Aorta (tissue), 5 donors: ENCODE measurements at regions not wholly inside any gene's neighbourhood (a gene's known extent, or its start where the extent isn't known, plus 50 kb on each side); places are given as distances from the start of the nearest gene placed in this dataset.

Source experiments
- ATAC-seq: fragments of 200-7000 bp; cut with Tn5 transposase; one replicate; pipeline ENCODE4 v1.9.1; 2022; ENCODE audit warnings: moderate library complexity; ENCODE audit not compliant: low FRiP score
- DNase-seq, 2 donors: peaks; one replicate each; pipeline ENCODE4 v3.0.0-alpha.2; 2020
- H3K27ac ChIP-seq, 2 donors: one replicate each; pipeline ENCODE4 v1.5.1; 2013; ENCODE audit warnings: low read length in 2 of 2, mild to moderate bottlenecking in 2 of 2, moderate library complexity in 2 of 2, control low read depth in 1 of 2, inconsistent platforms in 1 of 2, low read depth in 1 of 2
- H3K27me3 ChIP-seq, 2 donors: one replicate each; pipeline ENCODE4 v1.6.1; 2013; ENCODE audit warnings: control low read depth in 1 of 2, low read length in 1 of 2, mild to moderate bottlenecking in 1 of 2, moderate library complexity in 1 of 2; ENCODE audit not compliant: insufficient read depth in 2 of 2, control insufficient read depth in 1 of 2
- H3K36me3 ChIP-seq, 2 donors: one replicate each; pipeline ENCODE4 v1.6.1; 2013; ENCODE audit warnings: control low read depth in 1 of 2, low read length in 1 of 2, mild to moderate bottlenecking in 1 of 2; ENCODE audit not compliant: insufficient read depth in 2 of 2, control insufficient read depth in 1 of 2
- H3K4me1 ChIP-seq, 2 donors: one replicate each; pipeline ENCODE4 v1.6.1; 2013; ENCODE audit warnings: low read length in 2 of 2, control low read depth in 1 of 2, mild to moderate bottlenecking in 1 of 2, moderate library complexity in 1 of 2; ENCODE audit not compliant: insufficient read depth in 2 of 2, control insufficient read depth in 1 of 2
- H3K4me3 ChIP-seq, 2 donors: one replicate each; pipeline ENCODE4 v1.5.1; 2013; ENCODE audit warnings: low read length in 2 of 2, control low read depth in 1 of 2, mild to moderate bottlenecking in 1 of 2
- H3K9me3 ChIP-seq: one replicate; pipeline ENCODE4 v1.6.1; 2013; ENCODE audit warnings: mild to moderate bottlenecking, low read length; ENCODE audit not compliant: control insufficient read depth
- WGBS, 2 donors: extraction: QIAGEN DNeasy Blood & Tissue Kit; methylation state at CpG; one replicate each; pipeline ENCODE4 v1.1.7; 2013; 5-methylcytosine and 5-hydroxymethylcytosine counted together
- intact Hi-C, 2 donors: fragments of 100-400 bp; cut with DNase I; formaldehyde crosslinking; loops; one replicate each; pipeline versions ENCODE4 v1.14.2 to v1.15.0; 2022
- donor health status: healthy with polysubstance abuse.
- donor health status: Bipolar disorder and iron deficiency.
- donor health status: DM: no; HTN: no; CAD: no.
- donor health status: DM: no; HTN: no; CAD: no.
- donor health status: DM: yes; HTN: yes; CAD: no.

GRCh38 chr10:98320486-98321185 lies 52.6 kb upstream of the LOXL4 start:
- ATAC-seq (no peak), DNase-seq (no peak)
- WGBS, 2 donors = 92 to 94% methylated on average over 8 of the region's 8 CpGs
- Histone ChIP-seq H3K36me3 (no peaks in the 10 kb centered on the region), H3K4me1 (no peaks in the 10 kb centered on the region), H3K9me3 (no peaks in the 10 kb centered on the region), H3K27ac (no peak overlapping the region), H3K4me3 (no peak overlapping the region), H3K27me3 (no peaks in the 10 kb centered on the region)
- intact Hi-C loops = no loop called here

GRCh38 chr10:98318861-98319260 lies 50.9 kb upstream of the LOXL4 start:
- WGBS, 2 donors = 90 to 91% methylated on average over 6 of the region's 6 CpGs
- intact Hi-C loops = loop anchor here in 1 of 2 donors (10.0 kb wide), 1 partner anchor 96 kb away; the partner anchor contains the start of gene PYROXD2
- Histone ChIP-seq H3K27me3 (no peaks in the 10 kb centered on the region), H3K9me3 (no peaks in the 10 kb centered on the region), H3K36me3 (no peaks in the 10 kb centered on the region), H3K4me1 (no peaks in the 10 kb centered on the region), H3K27ac (no peak overlapping the region), H3K4me3 (no peak overlapping the region)
- DNase-seq (no peak), ATAC-seq (no peak)
